ENCODE measurements at regions not wholly inside any gene's neighbourhood (a gene's known extent, or its start where the extent isn't known, plus 50 kb on each side); places are given as distances from the start of the nearest gene placed in this dataset.
A peak's percentile ranks its signal among the peaks of the same experiment; 100 is the strongest.

GRCh38 chr2:173652311-173652710, 297.6 kb downstream of the CDCA7 start:
- ChIA-PET POLR2A (interaction anchor here (0.7 kb wide), 1 partner anchor 78 kb away, joined by 3 read pairs; no protein-coding TSS in a partner anchor), CTCF (interaction anchor here (0.6 to 0.8 kb wide), 2 partner anchors 145 to 692 kb away, joined by 3 read pairs; no protein-coding TSS in a partner anchor)
- DNase-seq (ENCODE audit: extremely low spot score) = no peak
- TF ChIP-seq FOXA1 (IDR thresholded peaks at IDR 0.05) (no peak), FOXM1 (IDR thresholded peaks at IDR 0.05; ENCODE audit: borderline replicate concordance) (no peak), TARDBP (IDR thresholded peaks at IDR 0.05) (no peak), ELF4 (IDR thresholded peaks at IDR 0.05) (no peak), FOXK2 (IDR thresholded peaks at IDR 0.05) (no peak), L3MBTL2 (conservative IDR thresholded peaks at IDR 0.05) (no peak), CTBP1 (IDR thresholded peaks at IDR 0.05; ENCODE audit: borderline replicate concordance) (no peak), ARNT (IDR thresholded peaks at IDR 0.05) (no peak), BHLHE40 (IDR thresholded peaks at IDR 0.05; ENCODE audit: borderline replicate concordance) (no peak), SP1 (IDR thresholded peaks at IDR 0.05) (no peak), PKNOX1 (IDR thresholded peaks at IDR 0.05) (no peak)

- DNase-seq (ENCODE audit: extremely low spot score) = peak; percentile 36
- POLR2A ChIA-PET = interaction anchor here (0.7 to 0.8 kb wide), 2 partner anchors 9 to 78 kb away, joined by 3 read pairs; no protein-coding TSS in a partner anchor
- no peak for TF ChIP-seq BHLHE40 (IDR thresholded peaks at IDR 0.05; ENCODE audit: borderline replicate concordance)
- peak; percentile 38; the same call in 1 of the 2 replicates for TF ChIP-seq ZNF384 (IDR thresholded peaks at IDR 0.05)
- CTCF ChIA-PET = interaction anchor here (0.6 to 0.8 kb wide), 2 partner anchors 144 to 691 kb away, joined by 3 read pairs; no protein-coding TSS in a partner anchor
Measured at GRCh38 chr2:173652767-173653431, 298.2 kb downstream of the CDCA7 start.

- ChIA-PET CTCF (interaction anchor here (0.6 to 0.8 kb wide), 2 partner anchors 583 to 691 kb away, joined by 3 read pairs; no protein-coding TSS in a partner anchor), POLR2A (interaction anchor here (0.8 kb wide), 1 partner anchor 8 kb away, joined by 3 read pairs; no protein-coding TSS in a partner anchor)
- TF ChIP-seq PKNOX1 (IDR thresholded peaks at IDR 0.05) (peak; percentile 97), CTBP1 (IDR thresholded peaks at IDR 0.05; ENCODE audit: borderline replicate concordance) (peak; percentile 96), ARNT (IDR thresholded peaks at IDR 0.05) (peak; percentile 58), FOXA1 (IDR thresholded peaks at IDR 0.05) (no peak), ELF4 (IDR thresholded peaks at IDR 0.05) (no peak), LEF1 (IDR thresholded peaks at IDR 0.05; ENCODE audit: borderline replicate concordance) (0 out of 2 replicates have a peak, but pooled peaks have one; percentile 29), NFRKB (IDR thresholded peaks at IDR 0.05) (no peak), HDGF (IDR thresholded peaks at IDR 0.05; ENCODE audit: borderline replicate concordance) (no peak), BHLHE40 (IDR thresholded peaks at IDR 0.05; ENCODE audit: borderline replicate concordance) (no peak), FOXM1 (IDR thresholded peaks at IDR 0.05; ENCODE audit: borderline replicate concordance) (0 out of 2 replicates have a peak, but pooled peaks have one; percentile 17)
- no peak for DNase-seq (ENCODE audit: extremely low spot score)
Measured at GRCh38 chr2:173653432-173653805, 298.7 kb downstream of the CDCA7 start.

- POLR2A ChIA-PET = no interaction called here
- TF ChIP-seq HDGF (IDR thresholded peaks at IDR 0.05; ENCODE audit: borderline replicate concordance) = no peak
- CTCF ChIA-PET = interaction anchor here (0.6 kb wide), 1 partner anchor 582 kb away, joined by 3 read pairs; no protein-coding TSS in a partner anchor
- DNase-seq (ENCODE audit: extremely low spot score) = no peak
Measured at GRCh38 chr2:173654161-173654895, 299.7 kb downstream of the CDCA7 start.

GRCh38 chr2:173654896-173655265, 300.2 kb downstream of the CDCA7 start:
- CTCF ChIA-PET = no interaction called here
- DNase-seq (ENCODE audit: extremely low spot score) = no peak
- POLR2A ChIA-PET = no interaction called here
- TF ChIP-seq FOXK2 (IDR thresholded peaks at IDR 0.05) (no peak), FOXA1 (IDR thresholded peaks at IDR 0.05) (no peak), L3MBTL2 (conservative IDR thresholded peaks at IDR 0.05) (no peak), NFRKB (IDR thresholded peaks at IDR 0.05) (no peak), ELF4 (IDR thresholded peaks at IDR 0.05) (no peak), BHLHE40 (IDR thresholded peaks at IDR 0.05; ENCODE audit: borderline replicate concordance) (no peak), LEF1 (IDR thresholded peaks at IDR 0.05; ENCODE audit: borderline replicate concordance) (no peak), CTBP1 (IDR thresholded peaks at IDR 0.05; ENCODE audit: borderline replicate concordance) (no peak), FOXM1 (IDR thresholded peaks at IDR 0.05; ENCODE audit: borderline replicate concordance) (no peak), TARDBP (IDR thresholded peaks at IDR 0.05) (no peak), PKNOX1 (IDR thresholded peaks at IDR 0.05) (no peak), SP1 (IDR thresholded peaks at IDR 0.05) (no peak), ZNF384 (IDR thresholded peaks at IDR 0.05) (no peak), ARNT (IDR thresholded peaks at IDR 0.05) (no peak), HDGF (IDR thresholded peaks at IDR 0.05; ENCODE audit: borderline replicate concordance) (no peak), SUZ12 (IDR thresholded peaks at IDR 0.05) (no peak)

- no peak for DNase-seq (ENCODE audit: extremely low spot score)
- ChIA-PET CTCF (no interaction called here), POLR2A (no interaction called here)
- TF ChIP-seq ELF4 (IDR thresholded peaks at IDR 0.05) (no peak), FOXA1 (IDR thresholded peaks at IDR 0.05) (no peak), SUZ12 (IDR thresholded peaks at IDR 0.05) (no peak), CTBP1 (IDR thresholded peaks at IDR 0.05; ENCODE audit: borderline replicate concordance) (no peak), L3MBTL2 (conservative IDR thresholded peaks at IDR 0.05) (no peak), SP1 (IDR thresholded peaks at IDR 0.05) (no peak), TARDBP (IDR thresholded peaks at IDR 0.05) (no peak), ZNF384 (IDR thresholded peaks at IDR 0.05) (no peak), ARNT (IDR thresholded peaks at IDR 0.05) (no peak), BHLHE40 (IDR thresholded peaks at IDR 0.05; ENCODE audit: borderline replicate concordance) (no peak), FOXK2 (IDR thresholded peaks at IDR 0.05) (no peak), PKNOX1 (IDR thresholded peaks at IDR 0.05) (no peak), HDGF (IDR thresholded peaks at IDR 0.05; ENCODE audit: borderline replicate concordance) (no peak), NFRKB (IDR thresholded peaks at IDR 0.05) (no peak), FOXM1 (IDR thresholded peaks at IDR 0.05; ENCODE audit: borderline replicate concordance) (no peak), LEF1 (IDR thresholded peaks at IDR 0.05; ENCODE audit: borderline replicate concordance) (no peak)
Measured at GRCh38 chr2:173656086-173656485, 301.4 kb downstream of the CDCA7 start.
